HUES64 (cell line): ENCODE measurements at regions not wholly inside any gene's neighbourhood (a gene's known extent, or its start where the extent isn't known, plus 50 kb on each side); places are given as distances from the start of the nearest gene placed in this dataset.
"Not testable (repeated sequence)": the region's sequence is repeated elsewhere in the genome, so short reads cannot be mapped to it uniquely, and the experiment has no call there.

ENCODE experiments used
- H3K27ac ChIP-seq: 2 replicates; pipeline ENCODE4 v1.7.0; 2013; ENCODE audit warnings: low read depth, low read length, inconsistent platforms
- H3K27me3 ChIP-seq: 2 replicates; pipeline ENCODE4 v1.6.1; 2013; ENCODE audit warnings: mild to moderate bottlenecking, low read length; ENCODE audit not compliant: insufficient read depth
- H3K36me3 ChIP-seq: 2 replicates; pipeline ENCODE4 v1.6.1; 2013; ENCODE audit warnings: mild to moderate bottlenecking, low read length; ENCODE audit not compliant: insufficient read depth
- H3K4me1 ChIP-seq: 2 replicates; pipeline ENCODE4 v1.6.1; 2013; ENCODE audit warnings: mild to moderate bottlenecking, low read length, moderate library complexity; ENCODE audit not compliant: insufficient read depth
- H3K4me3 ChIP-seq: 2 replicates; pipeline ENCODE4 v1.5.1; 2013; ENCODE audit warnings: mild to moderate bottlenecking, low read length, moderate library complexity
- H3K9ac ChIP-seq: 2 replicates; pipeline ENCODE4 v1.6.1; 2013; ENCODE audit warnings: mild to moderate bottlenecking, low read depth, low read length
- H3K9me3 ChIP-seq: 2 replicates; pipeline ENCODE4 v1.6.1; 2013; ENCODE audit warnings: low read depth, low read length; ENCODE audit not compliant: insufficient read depth
- WGBS: fragments of 150-250, 120-280 bp; methylation state at CpG from one replicate; pipeline ENCODE4 v1.1.7; 2013; ENCODE audit warnings: missing lambda C conversion rate; 5-methylcytosine and 5-hydroxymethylcytosine counted together

- Histone ChIP-seq H3K27ac (no peak overlapping the region), H3K4me3 (no peak overlapping the region)
- WGBS = 95% methylated on average over 4 of the region's 4 CpGs
Measured at GRCh38 chr15:53022788-53023187, 232.7 kb upstream of the ONECUT1 start.

GRCh38 chr15:53013329-53013728 lies 223.2 kb upstream of the ONECUT1 start:
- Histone ChIP-seq H3K4me1 (no peaks in the 10 kb centered on the region), H3K27ac (no peak overlapping the region), H3K36me3 (no peaks in the 10 kb centered on the region), H3K9me3 (no peaks in the 10 kb centered on the region), H3K9ac (no peak overlapping the region), H3K27me3 (no peaks in the 10 kb centered on the region), H3K4me3 (no peak overlapping the region)
- WGBS = 100% methylated on average over 1 of the region's 2 CpGs

More at GRCh38 chr15:53022788-53023187, 232.7 kb upstream of the ONECUT1 start:
- no peak overlapping the region for H3K9ac ChIP-seq
- no peaks in the 10 kb centered on the region for H3K4me1 ChIP-seq
- no peaks in the 10 kb centered on the region for H3K9me3 ChIP-seq
- H3K27me3 ChIP-seq = no peaks in the 10 kb centered on the region
- H3K36me3 ChIP-seq = no peaks in the 10 kb centered on the region

GRCh38 chr15:53011779-53012178 lies 221.6 kb upstream of the ONECUT1 start:
- not testable (repeated sequence) for H3K36me3 ChIP-seq, H3K4me1 ChIP-seq, H3K9me3 ChIP-seq, H3K4me3 ChIP-seq, H3K9ac ChIP-seq, H3K27me3 ChIP-seq, H3K27ac ChIP-seq
- WGBS = 95% methylated on average over 2 of the region's 2 CpGs

GRCh38 chr15:53009093-53009492 lies 219.0 kb upstream of the ONECUT1 start:
- Histone ChIP-seq H3K27me3 (no peaks in the 10 kb centered on the region), H3K4me3 (no peak overlapping the region), H3K9me3 (no peaks in the 10 kb centered on the region), H3K4me1 (no peaks in the 10 kb centered on the region), H3K36me3 (no peaks in the 10 kb centered on the region), H3K27ac (no peak overlapping the region), H3K9ac (no peak overlapping the region)
- 94% methylated on average over 1 of the region's 1 CpG for WGBS

GRCh38 chr15:53000409-53000808 lies 210.3 kb upstream of the ONECUT1 start:
- 86% methylated on average over 4 of the region's 4 CpGs for WGBS

GRCh38 chr15:52997123-52997522 lies 207.0 kb upstream of the ONECUT1 start:
- Histone ChIP-seq H3K27me3 (no peaks in the 10 kb centered on the region), H3K36me3 (no peaks in the 10 kb centered on the region), H3K9me3 (no peaks in the 10 kb centered on the region; the same call in 1 of the 2 replicates), H3K9ac (no peak overlapping the region), H3K4me3 (no peak overlapping the region), H3K4me1 (no peaks in the 10 kb centered on the region), H3K27ac (no peak overlapping the region)

More at GRCh38 chr15:53000409-53000808, 210.3 kb upstream of the ONECUT1 start:
- no peaks in the 10 kb centered on the region for H3K4me1 ChIP-seq
- no peaks in the 10 kb centered on the region for H3K27me3 ChIP-seq
- H3K27ac ChIP-seq = no peak overlapping the region
- no peak overlapping the region for H3K9ac ChIP-seq
- no peaks in the 10 kb centered on the region for H3K36me3 ChIP-seq
- no peak overlapping the region for H3K4me3 ChIP-seq
- no peaks in the 10 kb centered on the region; the same call in 1 of the 2 replicates for H3K9me3 ChIP-seq

GRCh38 chr15:52994290-52994689 lies 204.2 kb upstream of the ONECUT1 start:
- no peak overlapping the region for H3K4me3 ChIP-seq
- no peak overlapping the region for H3K27ac ChIP-seq
- H3K9ac ChIP-seq = no peak overlapping the region
- H3K27me3 ChIP-seq = no peaks in the 10 kb centered on the region
- H3K9me3 ChIP-seq = no peaks in the 10 kb centered on the region; the same call in 1 of the 2 replicates
- H3K4me1 ChIP-seq = no peaks in the 10 kb centered on the region
- no peaks in the 10 kb centered on the region for H3K36me3 ChIP-seq
- WGBS = 95% methylated on average over 1 of the region's 1 CpG

GRCh38 chr15:52984507-52984906 lies 194.4 kb upstream of the ONECUT1 start:
- H3K27ac ChIP-seq = no peak overlapping the region
- H3K4me1 ChIP-seq = peaks cover 5% of the 10 kb centered on the region; the same call in 1 of the 2 replicates
- no peak overlapping the region for H3K9ac ChIP-seq
- H3K4me3 ChIP-seq = no peak overlapping the region
- no peaks in the 10 kb centered on the region for H3K9me3 ChIP-seq
- no peaks in the 10 kb centered on the region for H3K27me3 ChIP-seq
- 87% methylated on average over 3 of the region's 3 CpGs for WGBS
- no peaks in the 10 kb centered on the region for H3K36me3 ChIP-seq

- Histone ChIP-seq H3K27ac (no peak overlapping the region), H3K4me1 (peaks cover 5% of the 10 kb centered on the region; the same call in 1 of the 2 replicates), H3K9me3 (no peaks in the 10 kb centered on the region), H3K27me3 (no peaks in the 10 kb centered on the region), H3K36me3 (no peaks in the 10 kb centered on the region), H3K9ac (no peak overlapping the region), H3K4me3 (no peak overlapping the region)
- 90% methylated on average over 3 of the region's 3 CpGs for WGBS
Measured at GRCh38 chr15:52980446-52980845, 190.3 kb upstream of the ONECUT1 start.

- no peaks in the 10 kb centered on the region for H3K27me3 ChIP-seq
- H3K9me3 ChIP-seq = no peaks in the 10 kb centered on the region
- H3K27ac ChIP-seq = no peak overlapping the region
- 96% methylated on average over 9 of the region's 9 CpGs for WGBS
- H3K4me1 ChIP-seq = no peaks in the 10 kb centered on the region
- no peak overlapping the region for H3K9ac ChIP-seq
- H3K4me3 ChIP-seq = no peak overlapping the region
- no peaks in the 10 kb centered on the region for H3K36me3 ChIP-seq
Measured at GRCh38 chr15:52976516-52977075, 186.5 kb upstream of the ONECUT1 start.

GRCh38 chr15:52975941-52976449 lies 185.9 kb upstream of the ONECUT1 start:
- no peak overlapping the region for H3K27ac ChIP-seq
- no peaks in the 10 kb centered on the region for H3K36me3 ChIP-seq
- no peaks in the 10 kb centered on the region for H3K27me3 ChIP-seq
- H3K9ac ChIP-seq = no peak overlapping the region
- H3K4me3 ChIP-seq = no peak overlapping the region
- no peaks in the 10 kb centered on the region for H3K9me3 ChIP-seq
- no peaks in the 10 kb centered on the region for H3K4me1 ChIP-seq
- WGBS = 95% methylated on average over 4 of the region's 4 CpGs

- Histone ChIP-seq H3K27ac (no peak overlapping the region), H3K27me3 (no peaks in the 10 kb centered on the region), H3K9me3 (no peaks in the 10 kb centered on the region), H3K4me1 (peaks cover 9% of the 10 kb centered on the region; the same call in 1 of the 2 replicates), H3K4me3 (no peak overlapping the region), H3K9ac (no peak overlapping the region), H3K36me3 (no peaks in the 10 kb centered on the region)
Measured at GRCh38 chr15:52963865-52964264, 173.7 kb upstream of the ONECUT1 start.
